ENCODE measurements at regions not wholly inside any gene's neighbourhood (a gene's known extent, or its start where the extent isn't known, plus 50 kb on each side); places are given as distances from the start of the nearest gene placed in this dataset.
"Not testable (repeated sequence)": the region's sequence is repeated elsewhere in the genome, so short reads cannot be mapped to it uniquely, and the experiment has no call there.

- not testable (repeated sequence) for ATAC-seq
Measured at GRCh38 chr7:97928844-97929243, 56.6 kb upstream of the ASNS start.

- ATAC-seq, result peak; percentile 72
Measured at GRCh38 chr7:97927790-97928748, 55.9 kb upstream of the ASNS start.

Data from SK-N-SH treated with all-trans-retinoic acid at 6 μM for 48 hours (cell line).